ENCODE measurements at regions not wholly inside any gene's neighbourhood (a gene's known extent, or its start where the extent isn't known, plus 50 kb on each side); places are given as distances from the start of the nearest gene placed in this dataset.

- no peak for DNase-seq (ENCODE audit: low read depth)
- no peak overlapping the region for H3K4me3 ChIP-seq (ENCODE audit: low read length)
- TF ChIP-seq, protein P1, sequence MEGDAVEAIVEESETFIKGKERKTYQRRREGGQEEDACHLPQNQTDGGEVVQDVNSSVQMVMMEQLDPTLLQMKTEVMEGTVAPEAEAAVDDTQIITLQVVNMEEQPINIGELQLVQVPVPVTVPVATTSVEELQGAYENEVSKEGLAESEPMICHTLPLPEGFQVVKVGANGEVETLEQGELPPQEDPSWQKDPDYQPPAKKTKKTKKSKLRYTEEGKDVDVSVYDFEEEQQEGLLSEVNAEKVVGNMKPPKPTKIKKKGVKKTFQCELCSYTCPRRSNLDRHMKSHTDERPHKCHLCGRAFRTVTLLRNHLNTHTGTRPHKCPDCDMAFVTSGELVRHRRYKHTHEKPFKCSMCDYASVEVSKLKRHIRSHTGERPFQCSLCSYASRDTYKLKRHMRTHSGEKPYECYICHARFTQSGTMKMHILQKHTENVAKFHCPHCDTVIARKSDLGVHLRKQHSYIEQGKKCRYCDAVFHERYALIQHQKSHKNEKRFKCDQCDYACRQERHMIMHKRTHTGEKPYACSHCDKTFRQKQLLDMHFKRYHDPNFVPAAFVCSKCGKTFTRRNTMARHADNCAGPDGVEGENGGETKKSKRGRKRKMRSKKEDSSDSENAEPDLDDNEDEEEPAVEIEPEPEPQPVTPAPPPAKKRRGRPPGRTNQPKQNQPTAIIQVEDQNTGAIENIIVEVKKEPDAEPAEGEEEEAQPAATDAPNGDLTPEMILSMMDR (conservative IDR thresholded peaks at IDR 0.05; ENCODE audit: low read length), result no peak
Measured at GRCh38 chr12:126493366-126494108, 1428.3 kb downstream of the AACS start.

- no peak overlapping the region for H3K4me3 ChIP-seq (ENCODE audit: low read length)
- TF ChIP-seq, protein P1 (conservative IDR thresholded peaks at IDR 0.05; ENCODE audit: low read length), result no peak
- DNase-seq (ENCODE audit: low read depth), result no peak
Measured at GRCh38 chr12:126496201-126496600, 1431.0 kb downstream of the AACS start.

DNA sequence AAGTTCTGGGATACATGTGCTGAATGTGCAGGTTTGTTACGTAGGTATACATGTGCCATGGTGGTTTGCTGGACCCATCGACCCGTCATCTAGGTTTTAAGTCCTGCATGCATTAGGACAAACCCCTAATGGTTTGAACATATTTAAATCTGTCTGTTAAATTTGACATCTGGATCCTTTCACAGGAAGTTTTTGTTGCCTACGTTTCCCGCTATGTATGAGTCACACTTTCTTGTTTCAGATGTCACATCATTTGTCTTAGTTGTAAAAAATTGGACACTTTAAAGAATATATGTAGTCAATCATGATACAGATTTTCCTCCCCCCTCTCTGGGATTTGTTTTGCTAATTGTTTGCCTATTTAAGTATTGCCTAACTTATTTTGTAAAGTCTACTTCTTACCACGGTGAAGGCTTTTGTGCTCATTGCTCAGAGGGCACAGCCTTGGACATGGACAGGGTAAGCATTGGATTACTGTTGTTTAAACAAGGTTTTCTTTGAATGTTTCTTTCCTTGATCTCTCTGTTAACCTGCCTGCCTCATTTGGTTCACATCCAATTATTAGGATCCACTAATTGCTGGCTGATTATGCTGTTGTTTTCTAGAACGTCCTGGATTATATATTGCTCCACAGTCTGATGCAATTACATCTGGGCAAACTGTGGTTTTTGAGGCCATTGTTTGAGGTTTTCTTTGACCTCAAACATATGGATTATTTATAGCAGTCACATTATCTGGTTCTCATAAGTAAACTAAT lies 1441.4 kb downstream of the AACS start:
- DNase-seq (ENCODE audit: low read depth), result no peak
- H3K4me3 ChIP-seq (ENCODE audit: low read length), result no peak overlapping the region
- TF ChIP-seq, protein P1 (conservative IDR thresholded peaks at IDR 0.05; ENCODE audit: low read length), result no peak

DNA sequence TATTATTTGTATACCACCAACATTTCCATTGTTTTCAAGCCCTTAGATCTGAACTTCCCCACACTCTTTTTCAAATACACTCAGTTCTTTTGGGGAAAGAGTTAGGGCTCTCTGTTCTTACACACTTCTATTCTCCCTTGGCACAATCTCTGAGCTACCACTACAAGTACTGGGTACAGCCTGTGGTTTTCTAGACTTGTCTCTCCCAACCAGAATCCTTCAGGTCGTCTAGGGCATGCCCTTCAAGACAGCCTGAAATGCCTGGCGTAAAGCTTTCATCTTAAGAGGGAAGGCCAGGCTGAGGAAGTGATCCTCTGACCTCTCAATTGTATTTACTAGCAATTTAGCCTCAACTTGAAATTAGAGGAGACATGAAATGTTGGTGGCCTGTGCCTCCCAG lies 1442.0 kb downstream of the AACS start:
- TF ChIP-seq, protein P1 (conservative IDR thresholded peaks at IDR 0.05; ENCODE audit: low read length), result no peak
- no peak overlapping the region for H3K4me3 ChIP-seq (ENCODE audit: low read length)

GRCh38 chr12:126509572-126509971 lies 1444.3 kb downstream of the AACS start:
- TF ChIP-seq, protein P1 (conservative IDR thresholded peaks at IDR 0.05; ENCODE audit: low read length), result no peak
- H3K4me3 ChIP-seq (ENCODE audit: low read length), result no peak overlapping the region
- DNase-seq (ENCODE audit: low read depth), result no peak

More for the DNA sequence above, 1442.0 kb downstream of the AACS start:
- no peak for DNase-seq (ENCODE audit: low read depth)

DNA sequence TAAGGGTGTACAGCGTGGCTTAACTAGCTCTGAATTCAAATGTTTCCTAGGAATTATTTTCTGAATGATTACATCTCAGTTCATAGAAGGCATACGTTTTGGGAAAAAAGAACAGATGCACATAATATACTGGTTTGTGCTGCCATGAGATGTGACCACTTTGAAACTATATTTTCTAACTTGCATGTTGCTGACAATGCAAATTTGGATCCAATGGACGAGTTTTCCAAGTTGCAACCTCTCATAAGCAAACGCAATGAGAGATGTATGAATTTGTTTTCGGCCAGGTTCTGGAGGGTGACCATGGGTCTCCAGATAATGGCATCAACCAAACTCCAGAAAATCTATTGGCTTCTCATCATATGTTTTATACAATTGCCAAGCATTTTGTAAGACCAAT lies 1445.4 kb downstream of the AACS start:
- H3K4me3 ChIP-seq (ENCODE audit: low read length), result no peak overlapping the region
- DNase-seq (ENCODE audit: low read depth), result no peak
- TF ChIP-seq, protein P1 (conservative IDR thresholded peaks at IDR 0.05; ENCODE audit: low read length), result no peak

Data from AG10803 (cell line).